Activated naive CD8-positive, alpha-beta T cell treated with anti-CD3 and anti-CD28 coated beads for 36 hours (primary cell): ENCODE measurements at regions not wholly inside any gene's neighbourhood (a gene's known extent, or its start where the extent isn't known, plus 50 kb on each side); places are given as distances from the start of the nearest gene placed in this dataset.

Experiments used
- DNase-seq: peaks from one replicate; pipeline ENCODE4 v3.0.0; 2021
- H3K27ac Mint-ChIP-seq: one replicate; pipeline ENCODE4 v1.8.0; 2022; ENCODE audit warnings: mild to moderate bottlenecking, moderate library complexity, mixed read lengths
- H3K27me3 Mint-ChIP-seq: one replicate; pipeline ENCODE4 v1.8.0; 2022; ENCODE audit warnings: mild to moderate bottlenecking, mixed read lengths
- H3K36me3 Mint-ChIP-seq: one replicate; pipeline ENCODE4 v1.8.0; 2021; ENCODE audit warnings: mild to moderate bottlenecking, mixed read lengths
- H3K4me1 Mint-ChIP-seq: one replicate; pipeline ENCODE4 v1.8.0; 2021; ENCODE audit warnings: mixed read lengths
- H3K4me3 Mint-ChIP-seq: one replicate; pipeline ENCODE4 v1.8.0; 2022; ENCODE audit warnings: mild to moderate bottlenecking, moderate library complexity, mixed read lengths
- H3K9me3 Mint-ChIP-seq: one replicate; pipeline ENCODE4 v1.8.0; 2022; ENCODE audit warnings: mixed read lengths

- Mint-ChIP-seq H3K27me3 (no peaks in the 10 kb centered on the region), H3K27ac (no peak overlapping the region), H3K36me3 (no peaks in the 10 kb centered on the region), H3K4me3 (no peak overlapping the region), H3K9me3 (peaks cover 6% of the 10 kb centered on the region), H3K4me1 (no peaks in the 10 kb centered on the region)
- no peak for DNase-seq
Measured at GRCh38 chr9:30943446-30944224, 1440.8 kb upstream of the ACO1 start.

GRCh38 chr9:30944225-30944569 is 1440.2 kb upstream of the ACO1 start:
- Mint-ChIP-seq H3K36me3 (no peaks in the 10 kb centered on the region), H3K27me3 (no peaks in the 10 kb centered on the region), H3K27ac (no peak overlapping the region), H3K9me3 (peaks cover 6% of the 10 kb centered on the region), H3K4me1 (no peaks in the 10 kb centered on the region), H3K4me3 (no peak overlapping the region)
- no peak for DNase-seq

GRCh38 chr9:30944741-30945280 is 1439.6 kb upstream of the ACO1 start:
- Mint-ChIP-seq H3K4me3 (no peak overlapping the region), H3K36me3 (no peaks in the 10 kb centered on the region)

GRCh38 chr9:30964332-30964731 is 1420.1 kb upstream of the ACO1 start:
- H3K9me3 Mint-ChIP-seq, result no peaks in the 10 kb centered on the region
- no peak overlapping the region for H3K4me3 Mint-ChIP-seq
- no peak for DNase-seq
- no peaks in the 10 kb centered on the region for H3K4me1 Mint-ChIP-seq
- no peak overlapping the region for H3K27ac Mint-ChIP-seq
- H3K36me3 Mint-ChIP-seq, result no peaks in the 10 kb centered on the region
- no peaks in the 10 kb centered on the region for H3K27me3 Mint-ChIP-seq

More at GRCh38 chr9:30944741-30945280, 1439.6 kb upstream of the ACO1 start:
- no peak for DNase-seq
- Mint-ChIP-seq H3K27me3 (no peaks in the 10 kb centered on the region), H3K4me1 (no peaks in the 10 kb centered on the region), H3K9me3 (peaks cover 8% of the 10 kb centered on the region), H3K27ac (no peak overlapping the region)

GRCh38 chr9:30967476-30967875 is 1417.0 kb upstream of the ACO1 start:
- no peak overlapping the region for H3K27ac Mint-ChIP-seq
- H3K4me1 Mint-ChIP-seq, result no peaks in the 10 kb centered on the region
- no peaks in the 10 kb centered on the region for H3K36me3 Mint-ChIP-seq
- H3K27me3 Mint-ChIP-seq, result no peaks in the 10 kb centered on the region
- H3K4me3 Mint-ChIP-seq, result no peak overlapping the region
- no peaks in the 10 kb centered on the region for H3K9me3 Mint-ChIP-seq
- DNase-seq, result no peak

GRCh38 chr9:30970186-30970585 is 1414.3 kb upstream of the ACO1 start:
- Mint-ChIP-seq H3K4me1 (no peaks in the 10 kb centered on the region), H3K4me3 (no peak overlapping the region), H3K27me3 (peaks cover 4% of the 10 kb centered on the region), H3K27ac (no peak overlapping the region), H3K36me3 (no peaks in the 10 kb centered on the region), H3K9me3 (no peaks in the 10 kb centered on the region)
- no peak for DNase-seq

- no peak overlapping the region for H3K4me3 Mint-ChIP-seq
- H3K27ac Mint-ChIP-seq, result no peak overlapping the region
- peaks cover 4% of the 10 kb centered on the region for H3K27me3 Mint-ChIP-seq
- no peaks in the 10 kb centered on the region for H3K36me3 Mint-ChIP-seq
- H3K9me3 Mint-ChIP-seq, result no peaks in the 10 kb centered on the region
- no peak for DNase-seq
- no peaks in the 10 kb centered on the region for H3K4me1 Mint-ChIP-seq
Measured at GRCh38 chr9:30970812-30971211, 1413.6 kb upstream of the ACO1 start.

- peaks cover 4% of the 10 kb centered on the region for H3K27me3 Mint-ChIP-seq
- no peak overlapping the region for H3K4me3 Mint-ChIP-seq
- no peaks in the 10 kb centered on the region for H3K9me3 Mint-ChIP-seq
- no peak overlapping the region for H3K27ac Mint-ChIP-seq
- H3K4me1 Mint-ChIP-seq, result no peaks in the 10 kb centered on the region
- no peaks in the 10 kb centered on the region for H3K36me3 Mint-ChIP-seq
- no peak for DNase-seq
Measured at GRCh38 chr9:30972654-30973053, 1411.8 kb upstream of the ACO1 start.

- no peak for DNase-seq
- Mint-ChIP-seq H3K36me3 (no peaks in the 10 kb centered on the region), H3K9me3 (peaks cover 5% of the 10 kb centered on the region), H3K4me1 (no peaks in the 10 kb centered on the region), H3K27ac (no peak overlapping the region), H3K4me3 (no peak overlapping the region), H3K27me3 (peaks cover 3% of the 10 kb centered on the region)
Measured at GRCh38 chr9:30977965-30978364, 1406.5 kb upstream of the ACO1 start.

GRCh38 chr9:30982301-30982700 is 1402.1 kb upstream of the ACO1 start:
- peaks cover 7% of the 10 kb centered on the region for H3K9me3 Mint-ChIP-seq
- no peak overlapping the region for H3K27ac Mint-ChIP-seq
- no peaks in the 10 kb centered on the region for H3K4me1 Mint-ChIP-seq
- H3K36me3 Mint-ChIP-seq, result no peaks in the 10 kb centered on the region
- DNase-seq, result no peak
- H3K4me3 Mint-ChIP-seq, result no peak overlapping the region
- no peaks in the 10 kb centered on the region for H3K27me3 Mint-ChIP-seq

- Mint-ChIP-seq H3K4me3 (no peak overlapping the region), H3K36me3 (peaks cover 2% of the 10 kb centered on the region), H3K27me3 (no peaks in the 10 kb centered on the region), H3K27ac (no peak overlapping the region), H3K9me3 (no peaks in the 10 kb centered on the region), H3K4me1 (no peaks in the 10 kb centered on the region)
- DNase-seq, result no peak
Measured at GRCh38 chr9:30995956-30996738, 1388.3 kb upstream of the ACO1 start.

- Mint-ChIP-seq H3K27me3 (no peaks in the 10 kb centered on the region), H3K27ac (no peak overlapping the region), H3K4me3 (no peak overlapping the region), H3K9me3 (peaks cover 1% of the 10 kb centered on the region), H3K36me3 (peaks cover 2% of the 10 kb centered on the region), H3K4me1 (no peaks in the 10 kb centered on the region)
- no peak for DNase-seq
Measured at GRCh38 chr9:30996761-30997160, 1387.7 kb upstream of the ACO1 start.

- H3K27me3 Mint-ChIP-seq, result no peaks in the 10 kb centered on the region
- no peak overlapping the region for H3K4me3 Mint-ChIP-seq
- no peak for DNase-seq
- H3K27ac Mint-ChIP-seq, result no peak overlapping the region
- H3K36me3 Mint-ChIP-seq, result peaks cover 2% of the 10 kb centered on the region
- H3K9me3 Mint-ChIP-seq, result peaks cover 1% of the 10 kb centered on the region
- no peaks in the 10 kb centered on the region for H3K4me1 Mint-ChIP-seq
Measured at GRCh38 chr9:30997291-30997690, 1387.2 kb upstream of the ACO1 start.

- no peak for DNase-seq
- H3K4me1 Mint-ChIP-seq, result no peaks in the 10 kb centered on the region
- H3K27ac Mint-ChIP-seq, result no peak overlapping the region
- H3K27me3 Mint-ChIP-seq, result no peaks in the 10 kb centered on the region
- no peak overlapping the region for H3K4me3 Mint-ChIP-seq
- H3K9me3 Mint-ChIP-seq, result peaks cover 9% of the 10 kb centered on the region
- H3K36me3 Mint-ChIP-seq, result peaks cover under 1% of the 10 kb centered on the region
Measured at GRCh38 chr9:31005086-31005665, 1379.3 kb upstream of the ACO1 start.

GRCh38 chr9:31013371-31013770 is 1371.1 kb upstream of the ACO1 start:
- Mint-ChIP-seq H3K9me3 (peaks cover 4% of the 10 kb centered on the region), H3K4me1 (no peaks in the 10 kb centered on the region)
- DNase-seq, result no peak

More at GRCh38 chr9:31013371-31013770, 1371.1 kb upstream of the ACO1 start:
- H3K27ac Mint-ChIP-seq, result no peak overlapping the region
- H3K4me3 Mint-ChIP-seq, result no peak overlapping the region
- H3K27me3 Mint-ChIP-seq, result no peaks in the 10 kb centered on the region
- H3K36me3 Mint-ChIP-seq, result no peaks in the 10 kb centered on the region
